HL-60 (cell line): ENCODE measurements at regions not wholly inside any gene's neighbourhood (a gene's known extent, or its start where the extent isn't known, plus 50 kb on each side); places are given as distances from the start of the nearest gene placed in this dataset.

Source experiments
- DNase-seq, 2 experiments: peaks; one replicate each; pipeline ENCODE4 v3.0.0-alpha.2; 2010 to 2020; ENCODE audit warnings: low read depth in 1 of 2, low spot score in 1 of 2
- H3K27ac ChIP-seq: fragments of 250-450 bp; sonication (Bioruptor Pico); replicated peaks from 2 replicates; pipeline ENCODE4 v1.5.1; 2020; ENCODE audit warnings: mild to moderate bottlenecking, moderate library complexity
- H3K27me3 ChIP-seq: fragments of 250-450 bp; sonication (Bioruptor Pico); 2 replicates; pipeline ENCODE4 v1.5.1; 2021; ENCODE audit warnings: mild to moderate bottlenecking, moderate library complexity; ENCODE audit not compliant: insufficient read depth, poor library complexity, severe bottlenecking
- H3K4me3 ChIP-seq: replicated peaks from 2 replicates; pipeline ENCODE4 v1.5.1; 2011; ENCODE audit warnings: mild to moderate bottlenecking, control low read depth, low read length; ENCODE audit not compliant: insufficient read depth
- GABPA ChIP-seq: IDR thresholded peaks from 2 replicates; pipeline ENCODE4 v1.6.1; 2012; ENCODE audit warnings: low read depth
- POLR2AphosphoS5 ChIP-seq: IDR thresholded peaks from 2 replicates; pipeline ENCODE4 v1.6.1; 2012; ENCODE audit warnings: low read depth
- REST ChIP-seq: IDR thresholded peaks from 2 replicates; pipeline ENCODE4 v1.6.1; 2012; ENCODE audit warnings: low read depth; ENCODE audit not compliant: insufficient replicate concordance
- SPI1 ChIP-seq: IDR thresholded peaks from 2 replicates; pipeline ENCODE4 v1.6.1; 2012; ENCODE audit warnings: low read depth, mild to moderate bottlenecking, borderline replicate concordance
- TF ChIP-seq, protein P1 (sequence below): IDR thresholded peaks from one replicate; pipeline ENCODE4 v1.5.1; 2011; ENCODE audit warnings: low read length, control low read depth, inconsistent platforms; ENCODE audit not compliant: insufficient read depth

- H3K27ac ChIP-seq = no peak overlapping the region
- TF ChIP-seq GABPA (no peak), POLR2AphosphoS5 (no peak), SPI1 (no peak), REST (no peak)
- TF ChIP-seq, protein P1, sequence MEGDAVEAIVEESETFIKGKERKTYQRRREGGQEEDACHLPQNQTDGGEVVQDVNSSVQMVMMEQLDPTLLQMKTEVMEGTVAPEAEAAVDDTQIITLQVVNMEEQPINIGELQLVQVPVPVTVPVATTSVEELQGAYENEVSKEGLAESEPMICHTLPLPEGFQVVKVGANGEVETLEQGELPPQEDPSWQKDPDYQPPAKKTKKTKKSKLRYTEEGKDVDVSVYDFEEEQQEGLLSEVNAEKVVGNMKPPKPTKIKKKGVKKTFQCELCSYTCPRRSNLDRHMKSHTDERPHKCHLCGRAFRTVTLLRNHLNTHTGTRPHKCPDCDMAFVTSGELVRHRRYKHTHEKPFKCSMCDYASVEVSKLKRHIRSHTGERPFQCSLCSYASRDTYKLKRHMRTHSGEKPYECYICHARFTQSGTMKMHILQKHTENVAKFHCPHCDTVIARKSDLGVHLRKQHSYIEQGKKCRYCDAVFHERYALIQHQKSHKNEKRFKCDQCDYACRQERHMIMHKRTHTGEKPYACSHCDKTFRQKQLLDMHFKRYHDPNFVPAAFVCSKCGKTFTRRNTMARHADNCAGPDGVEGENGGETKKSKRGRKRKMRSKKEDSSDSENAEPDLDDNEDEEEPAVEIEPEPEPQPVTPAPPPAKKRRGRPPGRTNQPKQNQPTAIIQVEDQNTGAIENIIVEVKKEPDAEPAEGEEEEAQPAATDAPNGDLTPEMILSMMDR = no peak
- DNase-seq = no peak
These were observed 250.9 kb downstream of the LIG4 start for GRCh38 chr13:107964395-107964794.

DNA sequence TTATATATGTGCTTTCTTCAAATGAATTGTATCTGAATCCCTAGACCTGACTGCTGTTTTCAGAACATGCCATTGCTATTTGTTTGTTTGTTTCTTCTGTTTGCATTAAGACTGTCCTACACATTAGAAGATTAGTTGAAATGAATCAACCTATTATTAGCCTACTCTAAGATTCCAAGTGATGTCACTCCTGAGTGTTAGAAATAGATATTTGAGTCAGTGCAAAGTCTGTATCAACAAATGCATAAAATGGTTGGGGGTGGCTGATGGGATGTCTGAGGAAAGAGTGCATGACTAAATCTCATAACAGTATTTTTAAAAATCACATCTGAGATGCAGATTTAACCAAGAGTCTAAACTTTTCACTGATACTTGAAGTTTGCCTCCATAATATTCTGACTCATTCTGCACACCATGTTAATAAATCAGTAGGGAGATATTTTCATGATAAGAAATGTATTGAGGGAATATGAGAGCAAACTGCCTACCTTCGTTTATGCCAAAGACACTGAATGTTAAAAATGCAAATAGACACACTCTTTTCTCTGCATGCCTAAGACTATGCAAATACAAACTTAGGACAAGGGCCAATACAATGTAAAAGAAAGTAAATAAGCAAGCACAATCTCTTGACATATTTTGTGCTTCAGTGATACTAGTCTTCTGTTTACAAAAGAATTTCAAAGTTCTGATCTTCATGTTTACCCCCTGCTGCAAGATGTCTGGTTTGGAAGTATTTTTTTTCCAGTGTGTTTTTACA is 253.3 kb downstream of the LIG4 start:
- Histone ChIP-seq H3K4me3 (no peak overlapping the region), H3K27ac (no peak overlapping the region), H3K27me3 (no peaks in the 10 kb centered on the region)
- no peak for TF ChIP-seq GABPA
- TF ChIP-seq, protein P1 = no peak
- DNase-seq = no peak

More at GRCh38 chr13:107964395-107964794, 250.9 kb downstream of the LIG4 start:
- Histone ChIP-seq H3K27me3 (no peaks in the 10 kb centered on the region), H3K4me3 (no peak overlapping the region)

GRCh38 chr13:107960301-107960700 is 255.0 kb downstream of the LIG4 start:
- Histone ChIP-seq H3K27ac (no peak overlapping the region), H3K27me3 (no peaks in the 10 kb centered on the region), H3K4me3 (no peak overlapping the region)
- TF ChIP-seq POLR2AphosphoS5 (no peak), REST (no peak), GABPA (no peak), SPI1 (no peak)
- TF ChIP-seq, protein P1 = no peak
- DNase-seq = no peak

DNA sequence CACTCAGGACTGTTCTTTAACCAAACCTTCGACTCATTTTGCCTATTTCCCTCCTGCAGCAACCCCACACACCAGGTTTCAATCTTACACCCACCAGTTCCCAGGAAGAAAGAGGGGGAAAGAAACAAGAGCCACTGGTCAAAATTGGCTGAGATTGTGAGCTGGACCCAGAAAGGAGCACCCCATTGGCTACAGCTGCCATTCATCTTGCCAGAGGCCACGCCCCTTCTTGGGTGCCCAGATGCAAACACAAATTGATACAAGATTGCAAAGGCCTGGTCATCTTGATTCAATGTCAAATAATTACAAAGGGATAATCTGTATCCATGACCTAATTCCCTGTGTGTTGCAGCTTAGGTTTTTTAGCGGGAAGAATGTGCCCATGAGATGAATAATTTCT is 258.4 kb downstream of the LIG4 start:
- no peak overlapping the region for H3K27ac ChIP-seq
- H3K27me3 ChIP-seq = no peaks in the 10 kb centered on the region
- H3K4me3 ChIP-seq = no peak overlapping the region
- DNase-seq = no peak
- TF ChIP-seq SPI1 (no peak), REST (no peak), GABPA (no peak), POLR2AphosphoS5 (no peak)
- TF ChIP-seq, protein P1 = no peak
